Neural cell (in vitro differentiated cells): ENCODE measurements at regions not wholly inside any gene's neighbourhood (a gene's known extent, or its start where the extent isn't known, plus 50 kb on each side); places are given as distances from the start of the nearest gene placed in this dataset.

ENCODE experiments used
- REST ChIP-seq: IDR thresholded peaks from 2 replicates; pipeline ENCODE4 v1.6.1; 2012; ENCODE audit warnings: borderline replicate concordance
- TAF1 ChIP-seq: IDR thresholded peaks from 2 replicates; pipeline ENCODE4 v1.6.1; 2012; ENCODE audit warnings: low read depth

- no peak for TF ChIP-seq REST
- no peak for TF ChIP-seq TAF1
Measured at GRCh38 chr2:185607945-185608344, 130.7 kb upstream of the FSIP2 start.
